HG02610 (cell line): ENCODE measurements at regions not wholly inside any gene's neighbourhood (a gene's known extent, or its start where the extent isn't known, plus 50 kb on each side); places are given as distances from the start of the nearest gene placed in this dataset.
"Not testable (repeated sequence)": the region's sequence is repeated elsewhere in the genome, so short reads cannot be mapped to it uniquely, and the experiment has no call there.

Experiments used
- ATAC-seq: cut with Tn5 transposase; IDR thresholded peaks from one replicate; pipeline ENCODE4 v1.9.1; 2021; ENCODE audit warnings: mild to moderate bottlenecking, moderate library complexity; ENCODE audit not compliant: unreplicated experiment

GRCh38 chr7:68823996-68824780 lies 774.1 kb upstream of the AUTS2 start:
- ATAC-seq: no peak

GRCh38 chr7:68828575-68828974 lies 769.7 kb upstream of the AUTS2 start:
- ATAC-seq: no peak

GRCh38 chr7:68833422-68833821 lies 764.9 kb upstream of the AUTS2 start:
- ATAC-seq: no peak

- no peak for ATAC-seq
These were observed 759.3 kb upstream of the AUTS2 start for GRCh38 chr7:68839014-68839413.

- ATAC-seq: no peak
These were observed 757.3 kb upstream of the AUTS2 start for GRCh38 chr7:68840991-68841390.

- not testable (repeated sequence) for ATAC-seq
These were observed 754.3 kb upstream of the AUTS2 start for GRCh38 chr7:68843985-68844384.

GRCh38 chr7:68846811-68847325 lies 751.4 kb upstream of the AUTS2 start:
- ATAC-seq: no peak

- ATAC-seq: no peak
These were observed 745.0 kb upstream of the AUTS2 start for GRCh38 chr7:68853254-68853653.

GRCh38 chr7:68857571-68857970 lies 740.7 kb upstream of the AUTS2 start:
- ATAC-seq: no peak

GRCh38 chr7:68858497-68858896 lies 739.8 kb upstream of the AUTS2 start:
- ATAC-seq: no peak

GRCh38 chr7:68861171-68861570 lies 737.1 kb upstream of the AUTS2 start:
- no peak for ATAC-seq

- no peak for ATAC-seq
These were observed 736.0 kb upstream of the AUTS2 start for GRCh38 chr7:68862261-68862660.

- no peak for ATAC-seq
These were observed 735.5 kb upstream of the AUTS2 start for GRCh38 chr7:68862736-68863135.

- no peak for ATAC-seq
These were observed 732.7 kb upstream of the AUTS2 start for GRCh38 chr7:68865351-68866199.

- ATAC-seq: no peak
These were observed 732.1 kb upstream of the AUTS2 start for GRCh38 chr7:68866200-68866570.

GRCh38 chr7:68866721-68867120 lies 731.6 kb upstream of the AUTS2 start:
- ATAC-seq: not testable (repeated sequence)

- ATAC-seq: no peak
These were observed 729.3 kb upstream of the AUTS2 start for GRCh38 chr7:68868978-68869377.

GRCh38 chr7:68873616-68874015 lies 724.7 kb upstream of the AUTS2 start:
- no peak for ATAC-seq

GRCh38 chr7:68875857-68876256 lies 722.4 kb upstream of the AUTS2 start:
- no peak for ATAC-seq

- not testable (repeated sequence) for ATAC-seq
These were observed 711.2 kb upstream of the AUTS2 start for GRCh38 chr7:68887116-68887515.

GRCh38 chr7:68888971-68889385 lies 709.3 kb upstream of the AUTS2 start:
- no peak for ATAC-seq

- ATAC-seq: no peak
These were observed 706.0 kb upstream of the AUTS2 start for GRCh38 chr7:68892236-68892635.
